ENCODE measurements at regions not wholly inside any gene's neighbourhood (a gene's known extent, or its start where the extent isn't known, plus 50 kb on each side); places are given as distances from the start of the nearest gene placed in this dataset.
"Not testable (repeated sequence)": the region's sequence is repeated elsewhere in the genome, so short reads cannot be mapped to it uniquely, and the experiment has no call there.

DNA sequence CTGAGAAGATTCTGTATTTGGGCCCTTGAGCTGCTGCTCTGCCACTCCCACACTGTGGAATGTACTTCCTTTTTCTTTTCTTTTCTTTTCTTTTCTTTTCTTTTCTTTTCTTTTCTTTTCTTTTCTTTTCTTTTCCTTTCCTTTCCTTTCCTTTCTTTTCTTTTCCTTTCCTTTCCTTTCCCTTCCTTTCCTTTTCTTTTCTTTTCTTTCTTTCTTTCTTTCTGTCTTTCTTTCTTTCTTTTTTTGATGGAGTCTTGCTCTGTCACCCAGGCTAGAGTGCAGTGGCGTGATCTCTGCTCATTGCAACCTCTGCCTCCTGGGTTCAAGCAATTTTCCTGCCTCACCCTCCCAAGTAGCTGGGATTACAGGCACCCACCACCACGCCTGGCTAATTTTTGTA lies 89.8 kb downstream of the DNAAF6 start:
- H3K4me3 ChIP-seq (ENCODE audit: low read depth, low read length); DNase-seq (ENCODE audit: low read depth); in situ Hi-C loops (cut with HindIII; ENCODE audit: low sequenced_read_pairs): not testable (repeated sequence)

GRCh38 chrX:107298276-107298675 lies 91.9 kb downstream of the DNAAF6 start:
- in situ Hi-C loops (cut with HindIII; ENCODE audit: low sequenced_read_pairs), result no loop called here
- TF ChIP-seq, protein P1, sequence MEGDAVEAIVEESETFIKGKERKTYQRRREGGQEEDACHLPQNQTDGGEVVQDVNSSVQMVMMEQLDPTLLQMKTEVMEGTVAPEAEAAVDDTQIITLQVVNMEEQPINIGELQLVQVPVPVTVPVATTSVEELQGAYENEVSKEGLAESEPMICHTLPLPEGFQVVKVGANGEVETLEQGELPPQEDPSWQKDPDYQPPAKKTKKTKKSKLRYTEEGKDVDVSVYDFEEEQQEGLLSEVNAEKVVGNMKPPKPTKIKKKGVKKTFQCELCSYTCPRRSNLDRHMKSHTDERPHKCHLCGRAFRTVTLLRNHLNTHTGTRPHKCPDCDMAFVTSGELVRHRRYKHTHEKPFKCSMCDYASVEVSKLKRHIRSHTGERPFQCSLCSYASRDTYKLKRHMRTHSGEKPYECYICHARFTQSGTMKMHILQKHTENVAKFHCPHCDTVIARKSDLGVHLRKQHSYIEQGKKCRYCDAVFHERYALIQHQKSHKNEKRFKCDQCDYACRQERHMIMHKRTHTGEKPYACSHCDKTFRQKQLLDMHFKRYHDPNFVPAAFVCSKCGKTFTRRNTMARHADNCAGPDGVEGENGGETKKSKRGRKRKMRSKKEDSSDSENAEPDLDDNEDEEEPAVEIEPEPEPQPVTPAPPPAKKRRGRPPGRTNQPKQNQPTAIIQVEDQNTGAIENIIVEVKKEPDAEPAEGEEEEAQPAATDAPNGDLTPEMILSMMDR (IDR thresholded peaks at IDR 0.05; ENCODE audit: low read depth, low read length, missing control alignments), result no peak
- no peak overlapping the region for H3K4me3 ChIP-seq (ENCODE audit: low read depth, low read length)
- DNase-seq (ENCODE audit: low read depth), result no peak

GRCh38 chrX:107301253-107301652 lies 94.8 kb downstream of the DNAAF6 start:
- no peak overlapping the region for H3K4me3 ChIP-seq (ENCODE audit: low read depth, low read length)
- in situ Hi-C loops (cut with HindIII; ENCODE audit: low sequenced_read_pairs), result no loop called here
- no peak for DNase-seq (ENCODE audit: low read depth)
- TF ChIP-seq, protein P1 (IDR thresholded peaks at IDR 0.05; ENCODE audit: low read depth, low read length, missing control alignments), result no peak

DNA sequence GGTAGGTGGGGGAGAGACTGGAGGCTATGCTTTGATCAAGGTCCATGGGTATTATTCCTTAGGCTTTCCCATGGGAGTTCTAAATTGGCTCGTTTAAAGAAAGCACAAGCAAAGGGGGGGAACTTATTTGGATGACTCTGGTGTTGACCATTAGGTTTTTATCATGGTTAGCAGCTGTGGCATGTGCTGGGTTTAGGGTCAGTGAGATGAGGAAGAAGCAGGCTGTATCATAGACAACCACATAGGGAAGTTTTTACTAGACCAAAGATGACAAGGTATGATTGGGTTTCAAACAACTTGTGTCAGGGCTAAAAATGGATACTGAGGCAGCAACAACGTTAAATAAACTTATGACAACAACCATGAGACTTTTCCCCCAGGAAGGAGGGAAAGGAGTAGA lies 97.7 kb downstream of the DNAAF6 start:
- TF ChIP-seq, protein P1 (IDR thresholded peaks at IDR 0.05; ENCODE audit: low read depth, low read length, missing control alignments), result no peak
- no peak overlapping the region for H3K4me3 ChIP-seq (ENCODE audit: low read depth, low read length)
- in situ Hi-C loops (cut with HindIII; ENCODE audit: low sequenced_read_pairs), result no loop called here
- DNase-seq (ENCODE audit: low read depth), result no peak

GRCh38 chrX:107323786-107324492 lies 117.5 kb downstream of the DNAAF6 start:
- in situ Hi-C loops (cut with HindIII; ENCODE audit: low sequenced_read_pairs), result no loop called here
- DNase-seq (ENCODE audit: low read depth), result no peak
- TF ChIP-seq, protein P1 (IDR thresholded peaks at IDR 0.05; ENCODE audit: low read depth, low read length, missing control alignments), result no peak
- H3K4me3 ChIP-seq (ENCODE audit: low read depth, low read length), result no peak overlapping the region

DNA sequence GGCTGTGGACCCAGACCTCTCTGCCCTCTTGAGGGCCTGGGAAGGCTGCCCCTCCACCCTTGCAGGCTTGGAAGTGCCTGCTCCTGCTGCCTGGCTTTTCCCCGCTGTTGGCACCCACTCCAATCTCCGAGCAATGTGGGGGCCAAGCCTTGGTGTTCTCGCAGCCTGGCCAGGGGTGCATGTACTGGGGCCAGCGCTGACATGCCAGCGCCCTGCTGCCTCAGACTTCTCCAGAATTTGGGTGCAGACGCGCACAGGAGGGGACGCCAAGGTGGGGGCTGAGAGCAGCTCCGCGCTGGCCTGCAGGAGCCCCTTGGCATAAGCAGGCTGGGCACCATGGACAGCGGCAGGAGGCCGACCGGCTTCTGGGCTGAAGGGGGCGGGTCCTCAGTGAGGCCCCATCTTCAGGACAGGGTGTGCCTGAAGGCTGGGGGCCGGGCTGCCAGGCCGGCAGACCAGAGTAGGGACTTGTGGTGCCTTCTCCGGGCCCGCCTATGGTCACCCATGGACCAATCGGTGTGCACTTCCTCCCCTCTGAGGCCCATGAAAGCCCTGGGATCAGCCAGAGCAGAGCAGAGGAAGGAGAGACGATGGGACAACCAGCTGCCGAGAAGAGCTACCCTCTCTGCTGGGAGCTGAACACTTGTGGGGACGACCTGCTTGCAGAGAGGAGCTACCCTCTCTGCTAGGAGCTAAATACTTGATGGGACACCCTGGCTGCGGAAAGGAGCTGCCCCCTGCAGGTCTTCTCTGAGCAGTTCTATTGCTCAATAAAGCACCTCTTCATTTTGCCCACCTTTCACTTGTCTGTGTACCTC lies 118.3 kb downstream of the DNAAF6 start:
- TF ChIP-seq, protein P1 (IDR thresholded peaks at IDR 0.05; ENCODE audit: low read depth, low read length, missing control alignments), result peak; percentile 21
- no peak for DNase-seq (ENCODE audit: low read depth)
- no peak overlapping the region for H3K4me3 ChIP-seq (ENCODE audit: low read depth, low read length)
- in situ Hi-C loops (cut with HindIII; ENCODE audit: low sequenced_read_pairs), result no loop called here

DNA sequence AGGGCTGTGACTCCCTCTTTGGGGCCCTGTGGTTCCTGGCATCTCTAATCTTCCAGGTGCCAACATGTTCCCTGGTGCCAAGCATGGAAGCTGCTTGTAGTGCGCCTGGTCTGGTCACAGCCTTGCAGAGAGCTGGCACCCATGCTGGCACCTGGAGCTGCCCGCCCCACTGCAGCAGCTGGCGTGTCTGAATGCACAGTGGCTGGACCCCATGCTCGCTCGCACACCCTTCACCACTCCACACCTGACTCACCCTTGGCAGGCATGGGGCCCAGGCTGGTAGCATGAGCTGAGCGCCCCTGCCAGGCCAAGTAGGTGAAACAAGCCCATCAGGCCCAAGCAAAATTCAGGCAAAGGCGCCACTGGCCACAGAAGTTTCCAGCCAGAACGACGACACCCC lies 119.1 kb downstream of the DNAAF6 start:
- DNase-seq (ENCODE audit: low read depth), result no peak
- in situ Hi-C loops (cut with HindIII; ENCODE audit: low sequenced_read_pairs), result no loop called here
- no peak overlapping the region for H3K4me3 ChIP-seq (ENCODE audit: low read depth, low read length)
- TF ChIP-seq, protein P1 (IDR thresholded peaks at IDR 0.05; ENCODE audit: low read depth, low read length, missing control alignments), result no peak
